A673 (cell line): ENCODE measurements at regions not wholly inside any gene's neighbourhood (a gene's known extent, or its start where the extent isn't known, plus 50 kb on each side); places are given as distances from the start of the nearest gene placed in this dataset.

Experiments used
- EZH2 ChIP-seq: fragments of 200-600 bp; sonication (generic); IDR thresholded peaks from 2 replicates; pipeline ENCODE4 v1.6.1; 2017; ENCODE audit warnings: borderline replicate concordance, low read depth, mild to moderate bottlenecking, mixed read lengths, antibody characterized with exemption, low read length; ENCODE audit not compliant: poor library complexity, severe bottlenecking
- TF ChIP-seq, protein P1 (sequence below): fragments of 300-800, 200-600 bp; sonication (generic); conservative IDR thresholded peaks from 2 replicates; pipeline ENCODE4 v1.5.1; 2017; ENCODE audit warnings: low read depth, mild to moderate bottlenecking, antibody characterized with exemption, low read length, moderate library complexity, mixed read lengths

DNA sequence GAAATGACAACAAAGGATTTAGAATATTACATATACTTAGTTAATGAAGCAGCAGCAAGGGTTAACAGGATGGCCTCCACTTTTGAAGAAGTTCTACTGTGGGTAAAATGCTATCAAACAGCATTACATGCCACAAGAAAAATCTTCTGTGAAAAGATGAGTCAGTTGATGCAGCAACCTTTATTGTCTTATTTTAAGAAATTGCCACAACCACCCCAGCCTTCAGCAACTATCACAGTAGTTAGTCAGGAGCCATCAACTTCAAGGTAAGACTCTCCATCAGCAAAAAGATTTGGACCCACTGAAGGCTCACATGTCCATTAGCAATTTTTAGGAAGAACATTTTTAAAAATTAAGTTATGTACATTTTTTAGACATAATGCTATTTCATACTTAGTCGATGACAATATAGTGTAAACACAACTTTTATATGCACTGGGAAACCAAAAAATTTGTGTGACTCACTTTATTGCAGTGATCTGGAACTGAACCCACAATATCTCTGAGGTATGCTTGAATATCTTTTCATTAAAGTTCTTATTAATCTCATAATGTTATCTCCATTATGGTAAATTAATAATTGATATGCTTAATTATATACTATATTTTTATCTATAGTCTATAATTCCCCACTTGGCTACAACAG, 81.2 kb downstream of the SPCS3 start:
- TF ChIP-seq EZH2 = no peak
- TF ChIP-seq, protein P1, sequence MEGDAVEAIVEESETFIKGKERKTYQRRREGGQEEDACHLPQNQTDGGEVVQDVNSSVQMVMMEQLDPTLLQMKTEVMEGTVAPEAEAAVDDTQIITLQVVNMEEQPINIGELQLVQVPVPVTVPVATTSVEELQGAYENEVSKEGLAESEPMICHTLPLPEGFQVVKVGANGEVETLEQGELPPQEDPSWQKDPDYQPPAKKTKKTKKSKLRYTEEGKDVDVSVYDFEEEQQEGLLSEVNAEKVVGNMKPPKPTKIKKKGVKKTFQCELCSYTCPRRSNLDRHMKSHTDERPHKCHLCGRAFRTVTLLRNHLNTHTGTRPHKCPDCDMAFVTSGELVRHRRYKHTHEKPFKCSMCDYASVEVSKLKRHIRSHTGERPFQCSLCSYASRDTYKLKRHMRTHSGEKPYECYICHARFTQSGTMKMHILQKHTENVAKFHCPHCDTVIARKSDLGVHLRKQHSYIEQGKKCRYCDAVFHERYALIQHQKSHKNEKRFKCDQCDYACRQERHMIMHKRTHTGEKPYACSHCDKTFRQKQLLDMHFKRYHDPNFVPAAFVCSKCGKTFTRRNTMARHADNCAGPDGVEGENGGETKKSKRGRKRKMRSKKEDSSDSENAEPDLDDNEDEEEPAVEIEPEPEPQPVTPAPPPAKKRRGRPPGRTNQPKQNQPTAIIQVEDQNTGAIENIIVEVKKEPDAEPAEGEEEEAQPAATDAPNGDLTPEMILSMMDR = no peak
